ENCODE measurements at regions not wholly inside any gene's neighbourhood (a gene's known extent, or its start where the extent isn't known, plus 50 kb on each side); places are given as distances from the start of the nearest gene placed in this dataset.
"Not testable (repeated sequence)": the region's sequence is repeated elsewhere in the genome, so short reads cannot be mapped to it uniquely, and the experiment has no call there.

DNA sequence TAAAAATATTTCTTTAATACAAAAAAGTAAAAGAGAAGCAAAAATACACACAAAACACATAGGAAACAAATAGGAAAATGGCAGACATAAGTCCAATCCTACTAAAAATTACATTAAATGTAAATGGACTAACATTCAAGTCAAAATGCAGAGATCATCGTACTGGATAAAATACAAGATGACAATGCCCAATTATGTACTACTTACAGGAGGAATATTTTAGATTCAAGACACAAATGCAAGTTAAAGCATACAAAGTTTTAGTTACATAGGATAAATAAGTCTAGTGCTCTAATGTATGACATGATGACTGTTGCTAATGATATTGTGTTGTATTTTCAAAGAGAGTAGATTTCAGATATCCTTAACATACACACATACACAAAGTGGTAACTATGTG lies 401.7 kb downstream of the IRX2 start:
- TF ChIP-seq, protein P1, sequence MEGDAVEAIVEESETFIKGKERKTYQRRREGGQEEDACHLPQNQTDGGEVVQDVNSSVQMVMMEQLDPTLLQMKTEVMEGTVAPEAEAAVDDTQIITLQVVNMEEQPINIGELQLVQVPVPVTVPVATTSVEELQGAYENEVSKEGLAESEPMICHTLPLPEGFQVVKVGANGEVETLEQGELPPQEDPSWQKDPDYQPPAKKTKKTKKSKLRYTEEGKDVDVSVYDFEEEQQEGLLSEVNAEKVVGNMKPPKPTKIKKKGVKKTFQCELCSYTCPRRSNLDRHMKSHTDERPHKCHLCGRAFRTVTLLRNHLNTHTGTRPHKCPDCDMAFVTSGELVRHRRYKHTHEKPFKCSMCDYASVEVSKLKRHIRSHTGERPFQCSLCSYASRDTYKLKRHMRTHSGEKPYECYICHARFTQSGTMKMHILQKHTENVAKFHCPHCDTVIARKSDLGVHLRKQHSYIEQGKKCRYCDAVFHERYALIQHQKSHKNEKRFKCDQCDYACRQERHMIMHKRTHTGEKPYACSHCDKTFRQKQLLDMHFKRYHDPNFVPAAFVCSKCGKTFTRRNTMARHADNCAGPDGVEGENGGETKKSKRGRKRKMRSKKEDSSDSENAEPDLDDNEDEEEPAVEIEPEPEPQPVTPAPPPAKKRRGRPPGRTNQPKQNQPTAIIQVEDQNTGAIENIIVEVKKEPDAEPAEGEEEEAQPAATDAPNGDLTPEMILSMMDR (IDR thresholded peaks at IDR 0.05), result not testable (repeated sequence)
- not testable (repeated sequence) for TF ChIP-seq POLR2A (IDR thresholded peaks at IDR 0.05)
